OCI-LY3 (cell line): ENCODE measurements at regions not wholly inside any gene's neighbourhood (a gene's known extent, or its start where the extent isn't known, plus 50 kb on each side); places are given as distances from the start of the nearest gene placed in this dataset.

Experiments used
- H2AFZ ChIP-seq: fragments of 200-600, 300-600 bp; shearing (Covaris generic); 2 replicates; pipeline ENCODE4 v1.6.0; 2014; ENCODE audit warnings: antibody characterized with exemption, low read depth, low read length
- H3K27ac ChIP-seq: fragments of 200-600, 300-600 bp; sonication (generic); 2 replicates; pipeline ENCODE4 v1.5.1; 2014; ENCODE audit warnings: mild to moderate bottlenecking, low read length, moderate library complexity, mixed read lengths
- H3K27me3 ChIP-seq: fragments of 200-600, 300-600 bp; sonication (generic); 2 replicates; pipeline ENCODE4 v1.6.1; 2014; ENCODE audit warnings: low read depth, low read length, mixed read lengths
- H3K36me3 ChIP-seq: fragments of 200-600, 300-600 bp; sonication (generic); replicated peaks from 2 replicates; pipeline ENCODE3; 2014; ENCODE audit warnings: low read depth, low read length, mixed read lengths
- H3K4me1 ChIP-seq: fragments of 300-600, 200-600 bp; sonication (generic); 2 replicates; pipeline ENCODE4 v1.6.1; 2014; ENCODE audit warnings: low read length, mixed read lengths
- H3K4me2 ChIP-seq: fragments of 200-600, 300-600 bp; sonication (generic); 2 replicates; pipeline ENCODE4 v1.6.1; 2014; ENCODE audit warnings: low read length, mixed read lengths
- H3K4me3 ChIP-seq: fragments of 300-600, 200-600 bp; sonication (generic); 2 replicates; pipeline ENCODE4 v1.5.1; 2014; ENCODE audit warnings: antibody characterized with exemption, mild to moderate bottlenecking, low read length, moderate library complexity
- H3K79me2 ChIP-seq: fragments of 300-600, 200-600 bp; shearing (Covaris generic); 2 replicates; pipeline ENCODE4 v1.6.1; 2014; ENCODE audit warnings: mild to moderate bottlenecking, low read length, mixed read lengths
- H3K9ac ChIP-seq: fragments of 300-600, 200-600 bp; shearing (Covaris generic); 2 replicates; pipeline ENCODE4 v1.6.0; 2014; ENCODE audit warnings: mild to moderate bottlenecking, low read length, moderate library complexity
- H3K9me3 ChIP-seq: fragments of 200-600, 300-600 bp; shearing (Covaris generic); 2 replicates; pipeline ENCODE4 v1.6.1; 2014; ENCODE audit warnings: low read length, mixed read lengths; ENCODE audit not compliant: insufficient read depth
- H4K20me1 ChIP-seq: fragments of 200-600, 300-600 bp; sonication (generic); 2 replicates; pipeline ENCODE4 v1.6.1; 2016; ENCODE audit warnings: low read length, mixed read lengths; ENCODE audit not compliant: insufficient read depth
- CTCF ChIP-seq: fragments of 200-600, 300-600 bp; sonication (generic); IDR thresholded peaks from 2 replicates; pipeline ENCODE4 v1.5.1; 2014; ENCODE audit warnings: antibody characterized with exemption, low read length, low read depth
- EZH2phosphoT487 ChIP-seq: fragments of 200-600 bp; shearing (Covaris generic); IDR thresholded peaks from 2 replicates; pipeline ENCODE4 v1.6.1; 2018; ENCODE audit warnings: antibody characterized with exemption, mixed run types, low read depth

GRCh38 chr10:90621577-90621976 is 236.3 kb downstream of the HTR7 start:
- Histone ChIP-seq H3K27me3 (no peaks in the 10 kb centered on the region), H3K36me3 (no peaks in the 10 kb centered on the region), H3K27ac (no peak overlapping the region), H3K4me2 (no peak overlapping the region), H2AFZ (no peak overlapping the region), H3K4me1 (peaks cover 6% of the 10 kb centered on the region), H4K20me1 (no peaks in the 10 kb centered on the region), H3K79me2 (no peaks in the 10 kb centered on the region), H3K4me3 (no peak overlapping the region), H3K9ac (no peak overlapping the region), H3K9me3 (no peaks in the 10 kb centered on the region)
- no peak for TF ChIP-seq CTCF
- no peak for TF ChIP-seq EZH2phosphoT487

GRCh38 chr10:90635111-90635765 is 222.6 kb downstream of the HTR7 start:
- no peaks in the 10 kb centered on the region for H3K79me2 ChIP-seq
- H3K9ac ChIP-seq, result no peak overlapping the region
- no peaks in the 10 kb centered on the region for H3K36me3 ChIP-seq
- H3K9me3 ChIP-seq, result no peaks in the 10 kb centered on the region
- no peak overlapping the region for H2AFZ ChIP-seq
- no peak overlapping the region for H3K4me3 ChIP-seq
- no peak overlapping the region for H3K27ac ChIP-seq
- H4K20me1 ChIP-seq, result no peaks in the 10 kb centered on the region
- TF ChIP-seq EZH2phosphoT487, result no peak
- no peak for TF ChIP-seq CTCF
- H3K4me2 ChIP-seq, result no peak overlapping the region
- no peaks in the 10 kb centered on the region for H3K27me3 ChIP-seq
- no peaks in the 10 kb centered on the region for H3K4me1 ChIP-seq

GRCh38 chr10:90640756-90641155 is 217.1 kb downstream of the HTR7 start:
- Histone ChIP-seq H3K4me1 (no peaks in the 10 kb centered on the region), H3K4me2 (no peak overlapping the region), H4K20me1 (no peaks in the 10 kb centered on the region), H3K36me3 (no peaks in the 10 kb centered on the region), H3K27ac (no peak overlapping the region), H3K27me3 (no peaks in the 10 kb centered on the region), H3K9me3 (no peaks in the 10 kb centered on the region), H2AFZ (no peak overlapping the region), H3K4me3 (no peak overlapping the region), H3K9ac (no peak overlapping the region), H3K79me2 (no peaks in the 10 kb centered on the region)
- TF ChIP-seq EZH2phosphoT487 (no peak), CTCF (no peak)

- H4K20me1 ChIP-seq, result no peaks in the 10 kb centered on the region
- no peaks in the 10 kb centered on the region for H3K36me3 ChIP-seq
- H3K4me2 ChIP-seq, result no peak overlapping the region
- H3K79me2 ChIP-seq, result no peaks in the 10 kb centered on the region
- no peaks in the 10 kb centered on the region for H3K9me3 ChIP-seq
- no peak overlapping the region for H3K9ac ChIP-seq
- TF ChIP-seq CTCF (no peak), EZH2phosphoT487 (no peak)
- H3K27me3 ChIP-seq, result no peaks in the 10 kb centered on the region
- no peak overlapping the region for H2AFZ ChIP-seq
- no peaks in the 10 kb centered on the region for H3K4me1 ChIP-seq
- H3K4me3 ChIP-seq, result no peak overlapping the region
- H3K27ac ChIP-seq, result no peak overlapping the region
These were observed 216.1 kb downstream of the HTR7 start for GRCh38 chr10:90641731-90642130.
